NCI-H1417 (cell line): ENCODE measurements at regions not wholly inside any gene's neighbourhood (a gene's known extent, or its start where the extent isn't known, plus 50 kb on each side); places are given as distances from the start of the nearest gene placed in this dataset.

Experiments used
- DNase-seq, 3 experiments: peaks; one replicate each; lab custom pipeline; 2025; lab: John Stamatoyannopoulos, UW

DNA sequence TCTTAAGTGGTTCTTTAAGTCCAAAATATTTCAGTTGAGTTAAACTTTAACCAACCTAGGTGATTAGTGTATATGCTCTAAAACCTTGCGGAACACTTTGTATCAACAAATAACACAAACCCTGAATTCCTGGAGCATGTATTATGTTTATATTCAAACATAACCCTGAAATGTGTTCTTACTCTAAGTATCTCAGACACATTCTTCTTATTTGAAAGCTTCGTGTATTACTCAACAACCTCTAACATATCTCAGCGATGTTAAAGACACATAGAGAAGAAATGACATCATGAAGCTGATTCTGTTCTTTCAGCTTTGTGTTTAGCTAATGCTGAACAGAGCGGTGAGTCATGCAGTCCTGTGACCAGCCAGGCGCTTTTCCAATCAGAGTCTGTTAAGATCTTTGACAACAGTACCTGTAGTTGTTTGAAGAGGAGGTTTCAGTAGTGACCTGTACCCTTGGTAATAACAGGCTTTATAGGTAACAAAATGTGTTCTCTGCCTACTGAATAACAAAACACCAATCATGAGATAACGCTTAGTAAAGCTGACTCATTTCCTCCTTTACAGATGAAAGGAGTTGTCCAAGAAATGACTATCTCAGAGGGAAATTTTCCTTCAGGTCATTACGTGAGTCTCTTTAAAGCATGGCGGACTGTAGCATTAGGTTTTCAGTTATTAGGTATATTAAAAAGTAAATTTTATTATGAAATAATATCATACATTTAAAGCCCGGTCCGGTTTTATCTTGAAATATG is 67.3 kb upstream of the KLF6 start:
- DNase-seq: peak in 2 of 3 experiments; percentile 2 to 33

GRCh38 chr10:3850999-3851937 is 66.3 kb upstream of the KLF6 start:
- no peak for DNase-seq

- no peak for DNase-seq
Observed at GRCh38 chr10:3848775-3849635, 64.0 kb upstream of the KLF6 start.

- no peak for DNase-seq
Observed at GRCh38 chr10:3848005-3848774, 63.2 kb upstream of the KLF6 start.

DNA sequence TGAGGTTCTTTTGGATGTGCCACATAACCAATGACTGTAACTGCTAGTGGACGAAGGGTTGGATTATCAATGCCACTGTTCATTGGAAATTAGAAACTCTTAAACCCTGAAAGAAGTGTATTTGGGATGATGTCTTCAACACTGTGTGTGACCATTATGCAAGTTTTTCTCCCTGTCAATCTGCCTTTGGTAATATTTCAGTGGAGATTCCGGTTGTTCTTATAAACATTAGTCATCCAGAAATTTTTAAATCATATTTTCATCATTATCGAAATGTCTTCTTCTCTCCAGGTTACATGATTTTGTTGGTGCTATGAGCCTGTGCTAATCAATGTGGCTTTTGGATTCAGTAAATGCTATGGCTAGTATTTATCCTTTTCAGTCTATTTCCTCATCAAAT is 61.7 kb upstream of the KLF6 start:
- DNase-seq: no peak

- no peak for DNase-seq
Observed at GRCh38 chr10:3844491-3845025, 59.5 kb upstream of the KLF6 start.

DNA sequence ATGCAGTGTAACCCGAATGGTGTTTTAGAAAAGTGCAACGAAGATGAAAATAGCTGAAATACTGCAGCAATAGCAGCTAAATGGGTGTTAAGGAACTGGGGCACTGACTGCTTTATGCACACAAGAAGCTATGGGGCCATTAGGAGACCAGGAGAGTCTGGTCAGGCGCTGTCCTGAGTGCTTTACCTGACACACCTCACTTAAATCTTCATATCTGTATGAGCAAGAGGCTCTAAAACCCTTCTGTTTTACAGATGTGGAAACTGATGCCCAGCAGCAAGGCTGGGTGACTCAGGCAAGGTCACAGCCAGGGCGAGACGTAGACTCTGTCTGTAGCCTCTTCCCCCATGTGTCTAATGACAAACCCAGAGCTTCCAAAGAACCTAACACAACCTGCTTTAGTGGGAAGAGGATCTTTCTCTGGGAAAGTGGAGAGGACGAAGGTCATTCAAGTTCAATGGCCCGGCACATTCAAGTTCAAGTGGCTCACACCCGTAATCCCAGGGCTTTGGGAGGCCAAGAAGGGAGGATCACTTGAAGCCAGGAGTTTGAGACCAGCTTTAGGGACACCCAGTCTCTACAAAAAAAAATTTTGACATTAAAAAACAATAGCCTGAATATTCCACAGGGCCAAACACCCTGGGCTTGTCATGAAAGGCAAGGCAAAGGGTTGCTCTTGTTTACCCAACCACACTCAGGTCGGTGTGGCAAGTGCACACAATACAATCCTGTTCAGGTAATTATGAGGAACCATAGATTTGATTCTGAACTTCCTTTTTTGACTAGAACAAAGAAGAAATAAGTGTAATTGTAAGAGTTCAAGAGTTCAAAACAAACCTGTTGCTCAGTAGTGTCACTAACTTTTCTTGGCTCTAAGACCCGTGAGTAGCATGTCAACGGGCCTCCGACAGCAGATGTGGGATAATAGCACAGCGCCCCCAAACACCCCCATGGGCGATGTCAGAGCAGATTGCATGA is 53.7 kb upstream of the KLF6 start:
- no peak for DNase-seq

GRCh38 chr10:3837647-3838459 is 52.8 kb upstream of the KLF6 start:
- no peak for DNase-seq

DNA sequence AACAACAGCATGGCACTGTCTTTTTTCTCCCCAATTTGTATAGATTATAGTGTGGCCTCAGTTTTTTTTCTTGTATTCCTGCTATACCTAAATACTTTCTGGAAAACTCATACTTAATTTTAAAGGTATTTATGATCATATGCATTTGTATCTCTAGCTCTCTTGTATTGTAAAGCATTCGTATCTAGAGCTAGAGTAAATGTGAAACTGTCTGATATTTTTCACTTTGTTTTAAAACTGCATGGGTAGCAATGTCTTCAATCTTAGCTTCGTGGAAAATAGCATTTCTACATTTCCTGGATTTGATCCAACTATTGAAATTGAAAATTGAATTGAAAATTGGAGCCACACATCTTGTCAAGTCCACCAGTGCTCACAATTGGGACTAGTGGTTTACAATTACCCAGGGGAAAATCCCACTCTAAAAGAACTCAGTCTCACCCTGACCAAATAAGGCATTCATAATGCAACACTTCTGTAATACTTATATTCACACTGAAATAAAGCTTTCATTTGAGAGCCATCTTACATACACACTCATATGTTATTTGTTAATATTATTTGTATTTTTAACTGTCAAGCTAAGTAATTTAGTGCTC is 51.3 kb upstream of the KLF6 start:
- no peak for DNase-seq

DNA sequence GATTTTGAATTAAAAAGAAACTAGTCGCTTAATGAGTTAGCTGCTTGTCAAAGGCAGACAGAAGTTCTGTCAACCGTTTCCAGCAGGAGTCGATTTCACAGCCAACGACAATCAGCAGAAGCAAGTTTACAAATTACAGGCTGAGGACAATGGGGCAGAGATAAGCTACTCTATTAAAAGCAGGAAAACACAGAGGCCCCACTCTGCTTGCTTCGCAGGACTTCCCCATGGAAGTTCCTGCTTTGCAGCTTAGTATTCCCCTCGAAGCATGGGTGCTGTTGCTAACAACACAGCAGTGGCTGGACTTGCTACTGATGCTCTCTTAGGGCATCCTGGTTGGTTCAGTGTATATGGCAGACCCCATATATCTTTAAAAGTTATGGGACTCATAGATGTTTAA is 50.8 kb upstream of the KLF6 start:
- DNase-seq: no peak

- no peak for DNase-seq
Observed at GRCh38 chr10:3834947-3835346, 49.9 kb upstream of the KLF6 start.
